C4-2B (cell line): ENCODE measurements at regions not wholly inside any gene's neighbourhood (a gene's known extent, or its start where the extent isn't known, plus 50 kb on each side); places are given as distances from the start of the nearest gene placed in this dataset.

Experiments
- CTCF ChIP-seq: fragments of 450-650 bp; conservative IDR thresholded peaks from 2 replicates; pipeline ENCODE4 v1.5.1; 2017; ENCODE audit warnings: mild to moderate bottlenecking
- ZFX ChIP-seq: fragments of 450-650 bp; IDR thresholded peaks from 2 replicates; pipeline ENCODE4 v1.6.1; 2017

- TF ChIP-seq CTCF (no peak), ZFX (no peak)
Observed at GRCh38 chr4:148653681-148654080, 211.5 kb upstream of the NR3C2 start.
